ENCODE measurements at regions not wholly inside any gene's neighbourhood (a gene's known extent, or its start where the extent isn't known, plus 50 kb on each side); places are given as distances from the start of the nearest gene placed in this dataset.

GRCh38 chr7:16978358-16979244 is 96.8 kb upstream of the AGR3 start:
- no peak for DNase-seq

GRCh38 chr7:16980539-16980938 is 98.8 kb upstream of the AGR3 start:
- DNase-seq = no peak

- no peak for DNase-seq
These were observed 101.0 kb upstream of the AGR3 start for GRCh38 chr7:16982640-16983350.

- no peak for DNase-seq
These were observed 102.6 kb upstream of the AGR3 start for GRCh38 chr7:16984375-16984774.

- DNase-seq = no peak
These were observed 103.8 kb upstream of the AGR3 start for GRCh38 chr7:16985621-16986020.

- DNase-seq = no peak
These were observed 105.0 kb upstream of the AGR3 start for GRCh38 chr7:16986755-16987154.

GRCh38 chr7:16989811-16990413 is 108.1 kb upstream of the AGR3 start:
- DNase-seq = peak; percentile 53

GRCh38 chr7:16991551-16991950 is 109.8 kb upstream of the AGR3 start:
- no peak for DNase-seq

GRCh38 chr7:16993543-16993942 is 111.8 kb upstream of the AGR3 start:
- no peak for DNase-seq

GRCh38 chr7:16998481-16999051 is 116.8 kb upstream of the AGR3 start:
- DNase-seq = no peak

- DNase-seq = no peak
These were observed 117.9 kb upstream of the AGR3 start for GRCh38 chr7:16999541-17000267.

- no peak for DNase-seq
These were observed 123.5 kb upstream of the AGR3 start for GRCh38 chr7:17005271-17005670.

GRCh38 chr7:17007841-17008240 is 126.1 kb upstream of the AGR3 start:
- no peak for DNase-seq

- no peak for DNase-seq
These were observed 127.4 kb upstream of the AGR3 start for GRCh38 chr7:17009007-17009719.

GRCh38 chr7:17009933-17010332 is 128.2 kb upstream of the AGR3 start:
- no peak for DNase-seq

- DNase-seq = no peak
These were observed 129.0 kb upstream of the AGR3 start for GRCh38 chr7:17010637-17011300.

GRCh38 chr7:17013204-17013603 is 131.4 kb upstream of the AGR3 start:
- no peak for DNase-seq

- DNase-seq = no peak
These were observed 132.9 kb upstream of the AGR3 start for GRCh38 chr7:17014686-17015085.

- no peak for DNase-seq
These were observed 133.8 kb upstream of the AGR3 start for GRCh38 chr7:17015598-17016031.

GRCh38 chr7:17016402-17017010 is 134.7 kb upstream of the AGR3 start:
- no peak for DNase-seq

- no peak for DNase-seq
These were observed 137.3 kb upstream of the AGR3 start for GRCh38 chr7:17019106-17019505.

All from femur (tissue), 1 donor.